GM19452 (cell line): ENCODE measurements at regions not wholly inside any gene's neighbourhood (a gene's known extent, or its start where the extent isn't known, plus 50 kb on each side); places are given as distances from the start of the nearest gene placed in this dataset.
"Not testable (repeated sequence)": the region's sequence is repeated elsewhere in the genome, so short reads cannot be mapped to it uniquely, and the experiment has no call there.

Source experiments
- ATAC-seq: cut with Tn5 transposase; IDR thresholded peaks from one replicate; pipeline ENCODE4 v1.9.1; 2021; ENCODE audit not compliant: unreplicated experiment

- no peak for ATAC-seq
Measured at GRCh38 chr4:100042235-100042634, 92.2 kb upstream of the H2AZ1 start.

- no peak for ATAC-seq
Measured at GRCh38 chr4:100041646-100042045, 91.6 kb upstream of the H2AZ1 start.

DNA sequence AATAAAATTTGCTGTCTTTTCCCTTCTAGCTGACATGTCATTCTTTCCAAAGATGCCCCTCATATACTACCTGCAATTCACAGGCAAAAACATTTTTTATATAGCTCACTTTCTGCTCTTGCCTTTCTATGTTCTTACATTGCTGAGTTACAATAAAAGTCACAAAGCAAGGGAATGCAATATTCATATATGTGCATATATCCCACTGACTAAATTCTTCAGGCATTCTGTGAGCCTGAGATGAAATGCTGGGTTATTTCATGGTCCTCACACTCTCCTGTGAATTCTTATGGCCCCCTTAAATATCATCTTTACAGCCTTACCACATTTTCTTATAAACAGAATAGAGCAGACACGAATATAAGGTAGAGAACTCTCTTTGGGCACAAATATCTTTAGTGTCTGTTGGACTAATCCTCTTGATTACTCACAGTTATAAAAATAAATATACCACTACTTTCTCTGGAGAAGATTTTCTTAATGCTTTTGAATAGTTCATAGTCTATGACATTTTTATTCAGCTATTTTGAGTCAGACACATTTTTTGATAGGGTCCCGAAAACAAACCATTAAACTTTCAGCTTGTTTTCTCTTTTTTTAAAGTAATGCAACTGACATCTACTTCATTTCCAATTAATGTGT lies 84.1 kb upstream of the H2AZ1 start:
- no peak for ATAC-seq

DNA sequence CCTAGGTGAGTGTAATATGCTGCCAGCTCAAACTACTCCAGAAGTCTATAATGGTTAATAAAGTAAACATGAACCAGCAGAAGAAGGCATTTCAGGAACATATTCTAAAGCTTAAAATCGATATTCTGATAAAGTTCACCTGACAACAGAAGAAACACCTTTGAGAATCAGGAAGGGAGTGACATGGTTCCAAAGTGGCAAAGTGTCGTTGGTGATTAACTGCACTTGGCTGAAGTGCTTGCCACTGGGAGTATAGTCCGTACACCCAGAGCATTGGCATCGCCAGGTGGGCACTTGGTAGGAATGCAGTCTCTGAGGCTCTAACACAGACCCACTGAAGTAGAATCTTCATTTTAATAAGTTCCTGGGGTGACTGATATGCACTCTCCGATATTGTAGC lies 76.0 kb upstream of the H2AZ1 start:
- no peak for ATAC-seq

DNA sequence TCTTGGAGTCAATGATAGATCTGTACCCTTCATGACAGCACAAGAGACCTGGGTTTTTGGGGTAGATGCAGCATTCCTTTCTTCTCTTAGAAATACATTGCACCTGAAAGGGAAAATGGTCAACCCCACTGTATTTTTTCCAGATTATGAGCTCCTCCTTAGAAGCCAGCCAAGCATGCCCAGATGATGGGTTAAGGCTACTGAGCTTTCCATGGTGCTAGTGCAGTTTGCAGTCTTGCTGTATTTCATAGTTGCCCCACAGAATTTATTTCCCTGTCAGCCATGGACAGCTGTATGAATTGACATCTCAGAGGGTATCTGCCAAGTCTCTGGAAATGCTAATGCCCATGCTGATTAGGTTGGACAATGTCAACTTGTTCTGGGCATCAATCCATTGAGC lies 73.7 kb upstream of the H2AZ1 start:
- no peak for ATAC-seq

DNA sequence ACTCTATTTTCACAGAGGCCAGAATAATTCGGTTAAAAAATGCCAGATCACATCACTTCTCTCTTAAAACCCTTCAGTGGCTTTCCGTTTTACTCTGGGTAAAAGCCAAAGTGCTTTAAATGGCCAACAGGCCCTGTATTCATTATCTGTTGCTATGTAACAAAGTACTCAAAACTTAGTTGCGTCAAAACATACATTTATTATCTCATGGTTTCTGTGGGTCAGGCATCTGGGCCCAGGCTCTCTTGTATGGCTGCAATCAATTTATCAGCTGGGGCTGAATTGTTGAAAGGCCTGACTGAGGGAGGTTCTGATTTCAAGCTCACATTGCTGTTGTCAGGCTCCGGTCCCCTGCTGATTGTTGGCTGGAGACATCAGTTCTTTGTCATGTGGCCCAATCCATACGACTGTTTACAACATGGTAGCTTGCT lies 72.7 kb upstream of the H2AZ1 start:
- ATAC-seq: no peak

- ATAC-seq: no peak
Measured at GRCh38 chr4:100019821-100020220, 69.7 kb upstream of the H2AZ1 start.

GRCh38 chr4:100017637-100018310 lies 67.7 kb upstream of the H2AZ1 start:
- peak; percentile 84 for ATAC-seq

- no peak for ATAC-seq
Measured at GRCh38 chr4:100016191-100016590, 66.1 kb upstream of the H2AZ1 start.

GRCh38 chr4:100014616-100015015 lies 64.5 kb upstream of the H2AZ1 start:
- no peak for ATAC-seq

GRCh38 chr4:100009490-100009889 lies 59.4 kb upstream of the H2AZ1 start:
- no peak for ATAC-seq

GRCh38 chr4:100008048-100008447 lies 58.0 kb upstream of the H2AZ1 start:
- no peak for ATAC-seq

DNA sequence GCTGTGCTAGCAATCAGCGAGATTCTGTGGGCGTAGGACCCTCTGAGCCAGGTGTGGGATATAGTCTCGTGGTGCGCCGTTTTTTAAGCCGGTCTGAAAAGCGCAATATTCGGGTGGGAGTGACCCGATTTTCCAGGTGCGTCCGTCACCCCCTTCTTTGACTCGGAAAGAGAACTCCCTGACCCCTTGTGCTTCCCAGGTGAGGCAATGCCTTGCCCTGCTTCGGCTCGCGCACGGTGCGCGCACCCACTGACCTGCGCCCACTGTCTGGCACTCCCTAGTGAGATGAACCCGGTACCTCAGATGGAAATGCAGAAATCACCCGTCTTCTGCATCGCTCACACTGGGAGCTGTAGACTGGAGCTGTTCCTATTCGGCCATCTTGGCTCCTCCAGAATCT lies 56.1 kb upstream of the H2AZ1 start:
- ATAC-seq: not testable (repeated sequence)
